ENCODE measurements at regions not wholly inside any gene's neighbourhood (a gene's known extent, or its start where the extent isn't known, plus 50 kb on each side); places are given as distances from the start of the nearest gene placed in this dataset.

DNA sequence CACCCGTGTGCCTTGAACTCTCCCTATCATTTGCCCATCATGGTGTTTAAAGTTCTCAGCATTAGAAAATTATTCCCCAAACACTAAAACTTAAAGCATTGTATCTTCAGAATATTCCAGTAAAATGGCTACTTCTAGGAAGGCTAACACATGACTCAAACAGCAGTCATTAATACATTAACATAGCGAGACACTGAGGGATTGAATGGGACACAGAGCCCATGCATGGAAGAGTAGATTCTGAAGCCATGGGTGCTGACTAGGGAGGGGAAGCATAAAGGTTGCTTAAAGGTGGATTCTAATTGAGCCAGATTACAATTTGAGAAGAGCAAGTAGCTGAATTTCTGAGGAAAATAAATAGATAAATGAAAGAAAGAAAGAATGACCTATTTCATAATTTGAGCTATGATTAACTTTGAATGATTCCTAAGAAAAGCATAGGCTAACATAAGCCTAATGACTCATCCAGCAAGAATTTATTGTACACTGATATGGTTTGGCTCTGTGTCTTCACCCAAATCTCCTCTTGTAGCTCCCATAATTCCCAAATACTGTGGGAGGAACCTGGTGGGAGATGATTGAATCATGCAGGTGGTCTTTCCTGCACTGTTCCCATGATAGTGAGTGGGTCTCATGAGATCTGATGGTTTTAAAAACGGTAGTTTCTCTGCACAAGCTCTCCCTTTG, 79.8 kb upstream of the PIK3C3 start:
- no peak for DNase-seq (ENCODE audit: extremely low read depth, insufficient read length)

DNA sequence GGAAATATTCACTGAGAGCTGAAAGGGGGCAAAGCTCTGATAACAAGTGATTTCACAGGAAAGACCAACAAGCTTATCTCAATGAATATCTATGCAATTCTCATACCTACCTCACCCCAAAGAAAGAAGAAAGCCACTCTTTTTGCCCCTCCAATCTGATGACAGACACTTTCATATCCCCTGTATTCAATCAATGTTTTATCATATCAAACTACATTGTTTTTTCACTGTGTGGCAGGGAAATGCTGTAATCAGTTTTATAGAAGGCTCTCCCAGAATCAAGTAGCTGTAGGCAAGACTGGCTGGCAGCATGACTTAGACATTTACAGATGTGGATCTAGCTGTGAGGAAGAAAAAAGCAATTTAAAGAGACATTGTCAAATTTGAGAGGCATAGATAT, 81.3 kb upstream of the PIK3C3 start:
- H3K4me3 ChIP-seq (replicated peaks; ENCODE audit: low read depth, low read length) = no peak overlapping the region
- DNase-seq (ENCODE audit: extremely low read depth, insufficient read length) = no peak
- H3K36me3 ChIP-seq (ENCODE audit: control insufficient read depth, insufficient read depth, low read length) = no peaks in the 10 kb centered on the region
- TF ChIP-seq, protein P1, sequence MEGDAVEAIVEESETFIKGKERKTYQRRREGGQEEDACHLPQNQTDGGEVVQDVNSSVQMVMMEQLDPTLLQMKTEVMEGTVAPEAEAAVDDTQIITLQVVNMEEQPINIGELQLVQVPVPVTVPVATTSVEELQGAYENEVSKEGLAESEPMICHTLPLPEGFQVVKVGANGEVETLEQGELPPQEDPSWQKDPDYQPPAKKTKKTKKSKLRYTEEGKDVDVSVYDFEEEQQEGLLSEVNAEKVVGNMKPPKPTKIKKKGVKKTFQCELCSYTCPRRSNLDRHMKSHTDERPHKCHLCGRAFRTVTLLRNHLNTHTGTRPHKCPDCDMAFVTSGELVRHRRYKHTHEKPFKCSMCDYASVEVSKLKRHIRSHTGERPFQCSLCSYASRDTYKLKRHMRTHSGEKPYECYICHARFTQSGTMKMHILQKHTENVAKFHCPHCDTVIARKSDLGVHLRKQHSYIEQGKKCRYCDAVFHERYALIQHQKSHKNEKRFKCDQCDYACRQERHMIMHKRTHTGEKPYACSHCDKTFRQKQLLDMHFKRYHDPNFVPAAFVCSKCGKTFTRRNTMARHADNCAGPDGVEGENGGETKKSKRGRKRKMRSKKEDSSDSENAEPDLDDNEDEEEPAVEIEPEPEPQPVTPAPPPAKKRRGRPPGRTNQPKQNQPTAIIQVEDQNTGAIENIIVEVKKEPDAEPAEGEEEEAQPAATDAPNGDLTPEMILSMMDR (IDR thresholded peaks at IDR 0.05; ENCODE audit: insufficient read depth, low read length, poor library complexity, severe bottlenecking) = no peak
- no peaks in the 10 kb centered on the region for H3K27me3 ChIP-seq (replicated peaks; ENCODE audit: control insufficient read depth, insufficient read depth, low read length)

More for the DNA sequence above, 79.8 kb upstream of the PIK3C3 start:
- Histone ChIP-seq H3K27me3 (replicated peaks; ENCODE audit: control insufficient read depth, insufficient read depth, low read length) (no peaks in the 10 kb centered on the region), H3K36me3 (ENCODE audit: control insufficient read depth, insufficient read depth, low read length) (no peaks in the 10 kb centered on the region), H3K4me3 (replicated peaks; ENCODE audit: low read depth, low read length) (no peak overlapping the region)
- TF ChIP-seq, protein P1 (IDR thresholded peaks at IDR 0.05; ENCODE audit: insufficient read depth, low read length, poor library complexity, severe bottlenecking) = no peak

DNA sequence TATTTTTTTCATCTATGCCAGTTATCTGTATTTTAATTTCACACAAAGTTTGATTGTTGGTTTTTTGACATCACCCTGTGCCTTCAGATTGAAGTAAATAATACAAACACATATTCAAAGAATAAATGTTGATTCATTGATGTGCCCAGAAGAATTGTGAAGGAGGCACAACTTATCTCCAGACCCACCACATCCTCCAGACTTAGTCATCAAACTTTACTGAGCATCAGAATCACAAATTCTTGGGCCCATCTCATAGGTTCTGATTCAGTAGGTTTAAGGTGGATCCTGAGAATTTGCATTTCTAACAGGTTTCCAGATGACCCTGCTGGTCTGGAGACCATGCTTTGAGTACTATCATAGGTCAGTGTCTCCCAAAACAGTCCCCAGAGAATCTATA, 82.8 kb upstream of the PIK3C3 start:
- Histone ChIP-seq H3K4me3 (replicated peaks; ENCODE audit: low read depth, low read length) (no peak overlapping the region), H3K27me3 (replicated peaks; ENCODE audit: control insufficient read depth, insufficient read depth, low read length) (no peaks in the 10 kb centered on the region), H3K36me3 (ENCODE audit: control insufficient read depth, insufficient read depth, low read length) (no peaks in the 10 kb centered on the region)
- TF ChIP-seq, protein P1 (IDR thresholded peaks at IDR 0.05; ENCODE audit: insufficient read depth, low read length, poor library complexity, severe bottlenecking) = no peak
- DNase-seq (ENCODE audit: extremely low read depth, insufficient read length) = no peak

DNA sequence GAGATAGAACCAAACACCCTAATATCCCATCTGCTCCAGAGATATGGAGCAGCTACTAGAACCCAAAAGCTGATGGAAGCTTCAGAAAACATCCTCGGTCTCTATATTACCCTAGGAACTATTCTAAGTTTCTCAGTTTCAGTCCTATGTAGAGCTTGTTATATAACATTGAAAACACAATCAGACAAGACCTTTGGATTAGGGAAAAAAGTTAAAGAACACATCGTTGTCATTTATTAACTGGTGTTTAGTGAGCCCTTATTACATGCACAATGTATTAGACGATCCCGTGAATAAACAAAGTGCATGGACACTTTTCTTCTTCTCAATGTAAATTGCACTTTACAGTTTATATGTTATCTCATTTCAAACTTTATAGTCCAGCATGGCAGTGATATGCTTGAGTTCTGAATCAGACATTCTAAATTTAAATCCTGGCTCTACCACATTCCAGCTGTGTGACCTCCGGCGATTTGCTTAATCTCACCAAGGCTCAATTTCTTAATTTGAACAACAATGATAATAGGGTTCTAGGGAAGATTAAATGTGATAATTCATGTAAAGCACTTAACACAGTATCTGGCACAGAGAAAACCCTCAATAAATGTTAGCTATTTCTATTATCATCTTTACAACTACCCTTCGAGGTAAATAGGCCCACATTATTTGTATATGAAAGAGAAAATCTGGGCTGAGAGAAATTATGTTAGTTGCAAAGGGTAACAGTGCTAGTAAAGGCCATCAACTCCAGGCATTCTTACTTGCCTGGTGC, 83.6 kb upstream of the PIK3C3 start:
- no peak overlapping the region for H3K4me3 ChIP-seq (replicated peaks; ENCODE audit: low read depth, low read length)

DNA sequence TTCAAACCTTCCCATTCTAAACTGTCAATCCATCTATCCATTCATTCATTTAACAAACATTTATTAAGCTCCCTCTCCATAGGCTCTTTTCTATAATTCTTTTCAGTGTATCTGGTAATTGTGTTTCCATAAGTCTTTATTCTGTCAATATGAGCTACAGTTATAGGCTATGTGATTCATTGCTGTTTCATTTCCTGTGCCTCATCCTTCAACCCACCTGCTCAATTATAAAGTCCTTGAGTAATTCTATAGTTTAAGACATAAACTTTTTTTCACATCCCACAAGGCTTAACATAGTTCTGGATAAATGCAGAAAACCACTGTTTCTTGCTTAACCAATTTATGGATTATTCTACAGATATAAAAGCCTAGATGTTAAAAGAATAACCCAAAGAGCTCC, 84.2 kb upstream of the PIK3C3 start:
- no peak for DNase-seq (ENCODE audit: extremely low read depth, insufficient read length)
- Histone ChIP-seq H3K36me3 (ENCODE audit: control insufficient read depth, insufficient read depth, low read length) (no peaks in the 10 kb centered on the region), H3K4me3 (replicated peaks; ENCODE audit: low read depth, low read length) (no peak overlapping the region), H3K27me3 (replicated peaks; ENCODE audit: control insufficient read depth, insufficient read depth, low read length) (no peaks in the 10 kb centered on the region)
- TF ChIP-seq, protein P1 (IDR thresholded peaks at IDR 0.05; ENCODE audit: insufficient read depth, low read length, poor library complexity, severe bottlenecking) = no peak

More for the DNA sequence above, 83.6 kb upstream of the PIK3C3 start:
- TF ChIP-seq, protein P1 (IDR thresholded peaks at IDR 0.05; ENCODE audit: insufficient read depth, low read length, poor library complexity, severe bottlenecking) = no peak
- DNase-seq (ENCODE audit: extremely low read depth, insufficient read length) = no peak
- H3K36me3 ChIP-seq (ENCODE audit: control insufficient read depth, insufficient read depth, low read length) = no peaks in the 10 kb centered on the region
- no peaks in the 10 kb centered on the region for H3K27me3 ChIP-seq (replicated peaks; ENCODE audit: control insufficient read depth, insufficient read depth, low read length)

Measured in GM06990 (cell line).